DOHH2 (cell line): ENCODE measurements at regions not wholly inside any gene's neighbourhood (a gene's known extent, or its start where the extent isn't known, plus 50 kb on each side); places are given as distances from the start of the nearest gene placed in this dataset.

Experiments used
- H3F3A ChIP-seq: fragments of 200-600 bp; sonication (generic), shearing (Covaris generic); 2 replicates; pipeline ENCODE4 v1.6.0; 2016; ENCODE audit warnings: antibody characterized with exemption, mild to moderate bottlenecking; ENCODE audit not compliant: control insufficient read depth, insufficient read depth
- H3K27ac ChIP-seq: fragments of 200-600 bp; sonication (generic); 2 replicates; pipeline ENCODE4 v1.5.1; 2014; ENCODE audit warnings: low read depth, mild to moderate bottlenecking, low read length, moderate library complexity
- H3K27me3 ChIP-seq: fragments of 200-600 bp; sonication (generic); 2 replicates; pipeline ENCODE4 v1.6.1; 2014; ENCODE audit warnings: mild to moderate bottlenecking, low read length, mixed read lengths; ENCODE audit not compliant: control insufficient read depth
- H3K36me3 ChIP-seq: fragments of 200-600 bp; sonication (generic); 2 replicates; pipeline ENCODE4 v1.6.1; 2014; ENCODE audit warnings: mild to moderate bottlenecking, low read length, moderate library complexity, mixed read lengths; ENCODE audit not compliant: control insufficient read depth
- H3K4me1 ChIP-seq: fragments of 200-600 bp; sonication (generic); 2 replicates; pipeline ENCODE4 v1.6.1; 2014; ENCODE audit warnings: mild to moderate bottlenecking, low read length, mixed read lengths; ENCODE audit not compliant: control insufficient read depth
- H3K4me2 ChIP-seq: fragments of 200-600 bp; sonication (generic); 2 replicates; pipeline ENCODE4 v1.6.0; 2014; ENCODE audit warnings: mild to moderate bottlenecking, low read length, moderate library complexity
- H3K4me3 ChIP-seq: fragments of 200-600 bp; sonication (generic); 2 replicates; pipeline ENCODE4 v1.5.1; 2014; ENCODE audit warnings: mild to moderate bottlenecking, low read length, mixed read lengths
- H3K79me2 ChIP-seq: fragments of 200-600 bp; sonication (generic); 2 replicates; pipeline ENCODE4 v1.6.1; 2014; ENCODE audit warnings: mild to moderate bottlenecking, low read length, mixed read lengths; ENCODE audit not compliant: control insufficient read depth
- H3K9me2 ChIP-seq: fragments of 200-600 bp; sonication (generic); replicated peaks from 2 replicates; pipeline ENCODE4 v1.6.1; 2014; ENCODE audit warnings: mild to moderate bottlenecking, low read length, mixed read lengths; ENCODE audit not compliant: control insufficient read depth
- H3K9me3 ChIP-seq: fragments of 200-600 bp; sonication (generic); 2 replicates; pipeline ENCODE4 v1.6.1; 2014; ENCODE audit warnings: antibody characterized with exemption, low read length, mixed read lengths; ENCODE audit not compliant: control insufficient read depth, insufficient read depth
- H4K20me1 ChIP-seq: fragments of 200-600 bp; sonication (generic); 2 replicates; pipeline ENCODE4 v1.6.0; 2014; ENCODE audit warnings: low read depth, mild to moderate bottlenecking, antibody characterized with exemption, low read length, moderate library complexity; ENCODE audit not compliant: control insufficient read depth, insufficient read depth
- CTCF ChIP-seq: fragments of 200-600 bp; sonication (generic); IDR thresholded peaks from one replicate; pipeline ENCODE4 v1.5.1; 2014; ENCODE audit warnings: antibody characterized with exemption, mild to moderate bottlenecking, low read depth, low read length; ENCODE audit not compliant: poor library complexity, severe bottlenecking
- EZH2phosphoT487 ChIP-seq: fragments of 200-600 bp; sonication (generic); IDR thresholded peaks from 2 replicates; pipeline ENCODE4 v1.6.1; 2017; ENCODE audit warnings: borderline replicate concordance, mild to moderate bottlenecking, antibody characterized with exemption, low read length, moderate library complexity, mixed read lengths

GRCh38 chr5:93829346-93829745 lies 87.9 kb upstream of the POU5F2 start:
- Histone ChIP-seq H3K9me2 (no peaks in the 10 kb centered on the region), H3K4me3 (no peak overlapping the region), H3K27me3 (no peaks in the 10 kb centered on the region), H3K27ac (no peak overlapping the region), H3K79me2 (no peaks in the 10 kb centered on the region), H3F3A (no peaks in the 10 kb centered on the region), H3K9me3 (no peaks in the 10 kb centered on the region), H4K20me1 (no peaks in the 10 kb centered on the region), H3K4me1 (no peaks in the 10 kb centered on the region), H3K36me3 (no peaks in the 10 kb centered on the region), H3K4me2 (no peak overlapping the region)
- no peak for TF ChIP-seq EZH2phosphoT487
- no peak for TF ChIP-seq CTCF

GRCh38 chr5:93821891-93822415 lies 80.6 kb upstream of the POU5F2 start:
- no peaks in the 10 kb centered on the region for H3K79me2 ChIP-seq
- H3F3A ChIP-seq: no peaks in the 10 kb centered on the region
- no peaks in the 10 kb centered on the region for H3K9me3 ChIP-seq
- H3K36me3 ChIP-seq: no peaks in the 10 kb centered on the region
- no peaks in the 10 kb centered on the region for H4K20me1 ChIP-seq
- no peaks in the 10 kb centered on the region for H3K4me1 ChIP-seq
- H3K4me3 ChIP-seq: no peak overlapping the region
- no peak for TF ChIP-seq EZH2phosphoT487
- TF ChIP-seq CTCF: no peak
- H3K9me2 ChIP-seq: no peaks in the 10 kb centered on the region
- H3K27me3 ChIP-seq: no peaks in the 10 kb centered on the region
- no peak overlapping the region for H3K4me2 ChIP-seq
- no peak overlapping the region for H3K27ac ChIP-seq

- no peaks in the 10 kb centered on the region for H3K9me3 ChIP-seq
- H3K4me3 ChIP-seq: no peak overlapping the region
- TF ChIP-seq CTCF (no peak), EZH2phosphoT487 (no peak)
- no peak overlapping the region for H3K27ac ChIP-seq
- no peaks in the 10 kb centered on the region for H3K36me3 ChIP-seq
- no peak overlapping the region for H3K4me2 ChIP-seq
- no peaks in the 10 kb centered on the region for H3K9me2 ChIP-seq
- H3F3A ChIP-seq: no peaks in the 10 kb centered on the region
- H3K27me3 ChIP-seq: no peaks in the 10 kb centered on the region
- no peaks in the 10 kb centered on the region for H3K4me1 ChIP-seq
- no peaks in the 10 kb centered on the region for H4K20me1 ChIP-seq
- no peaks in the 10 kb centered on the region for H3K79me2 ChIP-seq
Measured at GRCh38 chr5:93819668-93820067, 78.3 kb upstream of the POU5F2 start.

- Histone ChIP-seq H3K4me1 (no peaks in the 10 kb centered on the region), H3K4me3 (no peak overlapping the region), H4K20me1 (no peaks in the 10 kb centered on the region), H3K36me3 (no peaks in the 10 kb centered on the region), H3K4me2 (no peak overlapping the region), H3K27ac (no peak overlapping the region), H3K79me2 (no peaks in the 10 kb centered on the region), H3F3A (no peaks in the 10 kb centered on the region), H3K9me3 (no peaks in the 10 kb centered on the region), H3K27me3 (no peaks in the 10 kb centered on the region), H3K9me2 (no peaks in the 10 kb centered on the region)
- TF ChIP-seq CTCF: no peak
- TF ChIP-seq EZH2phosphoT487: no peak
Measured at GRCh38 chr5:93810780-93811179, 69.4 kb upstream of the POU5F2 start.
